Liver (tissue), 3 donors: ENCODE measurements at regions not wholly inside any gene's neighbourhood (a gene's known extent, or its start where the extent isn't known, plus 50 kb on each side); places are given as distances from the start of the nearest gene placed in this dataset.

Experiments used
- CTCF ChIP-seq: fragments of 150-350 bp; IDR thresholded peaks from 2 replicates; pipeline ENCODE4 v1.5.1; 2017; ENCODE audit warnings: improper control_type of control experiment, low read depth, low read length; ENCODE audit not compliant: missing input control
- EGR1 ChIP-seq, 2 donors: IDR thresholded peaks; 2 replicates each; pipeline ENCODE4 v1.6.1; 2016 to 2018; ENCODE audit warnings: antibody characterized with exemption in 2 of 2, low read depth in 2 of 2
- FOXA1 ChIP-seq: IDR thresholded peaks from 2 replicates; pipeline ENCODE4 v1.6.1; 2016; ENCODE audit warnings: antibody characterized with exemption
- JUND ChIP-seq, 2 donors: IDR thresholded peaks; 2 replicates each; pipeline ENCODE4 v1.6.1; 2016; ENCODE audit warnings: antibody characterized with exemption in 2 of 2
- REST ChIP-seq: IDR thresholded peaks from 2 replicates; pipeline ENCODE4 v1.6.1; 2016; ENCODE audit warnings: antibody characterized with exemption, mild to moderate bottlenecking
- TF ChIP-seq, protein P1 (sequence below): IDR thresholded peaks from 2 replicates; pipeline ENCODE4 v1.6.1; 2016; ENCODE audit warnings: antibody characterized with exemption
- donor health status: healthy.
- donor health status: healthy.

- TF ChIP-seq REST (no peak), CTCF (no peak), JUND (IDR thresholded peaks at IDR 0.05) (no peak), EGR1 (IDR thresholded peaks at IDR 0.05; ENCODE audit: low read depth in 2 of 2) (no peak), FOXA1 (no peak)
- TF ChIP-seq, protein P1, sequence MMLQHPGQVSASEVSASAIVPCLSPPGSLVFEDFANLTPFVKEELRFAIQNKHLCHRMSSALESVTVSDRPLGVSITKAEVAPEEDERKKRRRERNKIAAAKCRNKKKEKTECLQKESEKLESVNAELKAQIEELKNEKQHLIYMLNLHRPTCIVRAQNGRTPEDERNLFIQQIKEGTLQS: no peak
Observed at GRCh38 chr3:103706671-103707070, 1271.9 kb downstream of the ZPLD1 start.
